Neural cell (in vitro differentiated cells): ENCODE measurements at regions not wholly inside any gene's neighbourhood (a gene's known extent, or its start where the extent isn't known, plus 50 kb on each side); places are given as distances from the start of the nearest gene placed in this dataset.

Source experiments
- H2AFZ ChIP-seq: fragments of 200-600, 300-800 bp; sonication (generic), shearing (Covaris generic); 2 replicates; pipeline ENCODE4 v1.6.0; 2014; ENCODE audit warnings: low read depth, mild to moderate bottlenecking, antibody characterized with exemption, low read length, moderate library complexity
- H3F3A ChIP-seq: fragments of 200-600 bp; shearing (Covaris generic); 2 replicates; pipeline ENCODE4 v1.6.1; 2016; ENCODE audit warnings: mild to moderate bottlenecking, moderate library complexity, mixed read lengths, antibody characterized with exemption, low read length; ENCODE audit not compliant: insufficient read depth, poor library complexity, severe bottlenecking
- H3K27ac ChIP-seq: fragments of 200-600, 300-800 bp; sonication (generic), shearing (Covaris generic); 2 replicates; pipeline ENCODE4 v1.5.1; 2014; ENCODE audit warnings: mild to moderate bottlenecking, low read length, moderate library complexity
- H3K27me3 ChIP-seq: fragments of 300-800, 200-600 bp; sonication (generic), shearing (Covaris generic); 2 replicates; pipeline ENCODE4 v1.6.0; 2014; ENCODE audit warnings: mild to moderate bottlenecking, low read depth, low read length, moderate library complexity; ENCODE audit not compliant: insufficient read depth
- H3K36me3 ChIP-seq: fragments of 300-800, 200-600 bp; sonication (generic), shearing (Covaris generic); 2 replicates; pipeline ENCODE4 v1.5.1; 2014; ENCODE audit warnings: mild to moderate bottlenecking, antibody characterized with exemption, low read length, moderate library complexity; ENCODE audit not compliant: insufficient read depth
- H3K4me2 ChIP-seq: fragments of 300-800, 200-600 bp; sonication (generic), shearing (Covaris generic); 2 replicates; pipeline ENCODE4 v1.6.0; 2014; ENCODE audit warnings: mild to moderate bottlenecking, low read length
- H3K4me3 ChIP-seq: fragments of 300-800, 200-600 bp; sonication (generic), shearing (Covaris generic); 2 replicates; pipeline ENCODE4 v1.5.1; 2014; ENCODE audit warnings: mild to moderate bottlenecking, low read length, moderate library complexity
- H3K79me2 ChIP-seq: fragments of 200-600 bp; shearing (Covaris generic); replicated peaks from 2 replicates; pipeline ENCODE4 v1.6.0; 2014; ENCODE audit warnings: mild to moderate bottlenecking, low read length, moderate library complexity; ENCODE audit not compliant: insufficient read depth
- H3K9ac ChIP-seq: fragments of 300-800, 200-600 bp; sonication (generic), shearing (Covaris generic); 2 replicates; pipeline ENCODE4 v1.6.1; 2016; ENCODE audit warnings: mild to moderate bottlenecking, low read length, mixed read lengths
- H3K9me2 ChIP-seq: fragments of 200-600 bp; shearing (Covaris generic); 2 replicates; pipeline ENCODE4 v1.6.1; 2016; ENCODE audit warnings: mild to moderate bottlenecking, low read length, mixed read lengths; ENCODE audit not compliant: insufficient read depth
- H3K9me3 ChIP-seq: fragments of 200-600, 300-800 bp; sonication (generic), shearing (Covaris generic); 2 replicates; pipeline ENCODE4 v1.6.1; 2016; ENCODE audit warnings: mild to moderate bottlenecking, mixed run types, low read length, moderate library complexity, mixed read lengths
- H4K20me1 ChIP-seq: fragments of 200-600 bp; shearing (Covaris generic); 2 replicates; pipeline ENCODE4 v1.6.1; 2016; ENCODE audit warnings: mild to moderate bottlenecking, mixed run types; ENCODE audit not compliant: insufficient read depth
- EP300 ChIP-seq: fragments of 450-650 bp; conservative IDR thresholded peaks from 2 replicates; pipeline ENCODE4 v1.6.1; 2014; ENCODE audit warnings: antibody characterized with exemption, mild to moderate bottlenecking, moderate library complexity; ENCODE audit not compliant: poor library complexity, severe bottlenecking
- EZH2 ChIP-seq: fragments of 200-600, 300-800 bp; shearing (Covaris generic), sonication (generic); IDR thresholded peaks from 2 replicates; pipeline ENCODE4 v1.6.1; 2014; ENCODE audit warnings: antibody characterized with exemption, low read length, borderline replicate concordance, mild to moderate bottlenecking; ENCODE audit not compliant: insufficient read depth, poor library complexity, severe bottlenecking
- MXI1 ChIP-seq: fragments of 450-650 bp; conservative IDR thresholded peaks from 2 replicates; pipeline ENCODE4 v1.6.1; 2014; ENCODE audit warnings: antibody characterized with exemption, mild to moderate bottlenecking; ENCODE audit not compliant: poor library complexity, severe bottlenecking
- POLR2AphosphoS5 ChIP-seq: IDR thresholded peaks from 2 replicates; pipeline ENCODE4 v1.6.1; 2012
- RAD21 ChIP-seq: fragments of 450-650 bp; conservative IDR thresholded peaks from 2 replicates; pipeline ENCODE4 v1.6.1; 2014; ENCODE audit warnings: antibody characterized with exemption, mild to moderate bottlenecking, moderate library complexity
- SMC3 ChIP-seq: fragments of 450-650 bp; conservative IDR thresholded peaks from 2 replicates; pipeline ENCODE4 v1.6.1; 2014; ENCODE audit warnings: antibody characterized with exemption, mild to moderate bottlenecking, moderate library complexity; ENCODE audit not compliant: poor library complexity
- TAF1 ChIP-seq: IDR thresholded peaks from 2 replicates; pipeline ENCODE4 v1.6.1; 2012; ENCODE audit warnings: low read depth
- TF ChIP-seq, protein P1 (sequence below): IDR thresholded peaks from 2 replicates; pipeline ENCODE4 v1.6.1; 2012; ENCODE audit warnings: borderline replicate concordance

DNA sequence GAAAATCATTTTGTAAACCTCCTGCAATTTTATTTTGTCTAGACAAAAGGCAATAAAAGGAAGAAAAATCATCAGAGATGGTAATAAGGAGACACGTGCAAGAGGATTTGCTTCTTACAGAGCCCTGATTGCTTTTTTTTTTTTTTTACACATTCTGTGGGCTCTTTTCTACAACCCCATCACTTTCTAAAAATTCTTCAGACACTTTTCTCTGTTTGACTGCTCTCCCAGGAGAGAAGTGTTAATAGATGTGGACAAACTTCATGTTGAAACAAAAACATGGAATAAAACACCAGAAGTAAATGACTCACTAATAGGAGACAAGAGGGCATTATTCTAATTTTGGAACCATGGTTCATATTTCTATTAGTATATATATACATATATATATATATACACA, 114.4 kb upstream of the TPRG1 start (continued):
- no peak for TF ChIP-seq RAD21
- no peak for TF ChIP-seq SMC3

DNA sequence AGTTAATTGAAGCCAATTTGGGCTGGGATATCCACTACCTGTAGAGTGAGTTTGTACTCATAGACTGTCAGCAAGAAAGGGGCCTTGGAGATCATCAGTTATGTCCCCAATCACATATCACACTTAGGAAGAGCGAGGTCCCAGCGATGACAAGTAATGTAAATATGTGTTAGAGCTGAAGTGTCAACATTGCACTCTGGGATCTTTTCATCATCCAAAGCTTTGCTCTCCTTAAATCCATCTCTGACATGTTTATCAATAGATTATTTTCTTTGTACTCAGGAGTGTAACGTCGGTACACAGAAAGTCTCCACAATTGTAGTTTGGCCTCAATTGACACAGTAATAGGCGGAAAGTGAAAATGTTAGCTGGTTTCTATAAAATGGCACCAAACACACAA, 113.7 kb upstream of the TPRG1 start:
- Histone ChIP-seq H3K27ac (no peak overlapping the region), H3K36me3 (no peaks in the 10 kb centered on the region), H4K20me1 (no peaks in the 10 kb centered on the region), H2AFZ (no peak overlapping the region), H3K9me3 (peaks cover under 1% of the 10 kb centered on the region), H3K9ac (no peak overlapping the region), H3K79me2 (no peaks in the 10 kb centered on the region), H3K4me2 (no peak overlapping the region), H3K27me3 (no peaks in the 10 kb centered on the region), H3K4me3 (no peak overlapping the region), H3F3A (no peaks in the 10 kb centered on the region), H3K9me2 (no peaks in the 10 kb centered on the region)
- no peak for TF ChIP-seq SMC3
- TF ChIP-seq MXI1 = no peak
- TF ChIP-seq POLR2AphosphoS5 = no peak
- no peak for TF ChIP-seq EZH2
- TF ChIP-seq, protein P1, sequence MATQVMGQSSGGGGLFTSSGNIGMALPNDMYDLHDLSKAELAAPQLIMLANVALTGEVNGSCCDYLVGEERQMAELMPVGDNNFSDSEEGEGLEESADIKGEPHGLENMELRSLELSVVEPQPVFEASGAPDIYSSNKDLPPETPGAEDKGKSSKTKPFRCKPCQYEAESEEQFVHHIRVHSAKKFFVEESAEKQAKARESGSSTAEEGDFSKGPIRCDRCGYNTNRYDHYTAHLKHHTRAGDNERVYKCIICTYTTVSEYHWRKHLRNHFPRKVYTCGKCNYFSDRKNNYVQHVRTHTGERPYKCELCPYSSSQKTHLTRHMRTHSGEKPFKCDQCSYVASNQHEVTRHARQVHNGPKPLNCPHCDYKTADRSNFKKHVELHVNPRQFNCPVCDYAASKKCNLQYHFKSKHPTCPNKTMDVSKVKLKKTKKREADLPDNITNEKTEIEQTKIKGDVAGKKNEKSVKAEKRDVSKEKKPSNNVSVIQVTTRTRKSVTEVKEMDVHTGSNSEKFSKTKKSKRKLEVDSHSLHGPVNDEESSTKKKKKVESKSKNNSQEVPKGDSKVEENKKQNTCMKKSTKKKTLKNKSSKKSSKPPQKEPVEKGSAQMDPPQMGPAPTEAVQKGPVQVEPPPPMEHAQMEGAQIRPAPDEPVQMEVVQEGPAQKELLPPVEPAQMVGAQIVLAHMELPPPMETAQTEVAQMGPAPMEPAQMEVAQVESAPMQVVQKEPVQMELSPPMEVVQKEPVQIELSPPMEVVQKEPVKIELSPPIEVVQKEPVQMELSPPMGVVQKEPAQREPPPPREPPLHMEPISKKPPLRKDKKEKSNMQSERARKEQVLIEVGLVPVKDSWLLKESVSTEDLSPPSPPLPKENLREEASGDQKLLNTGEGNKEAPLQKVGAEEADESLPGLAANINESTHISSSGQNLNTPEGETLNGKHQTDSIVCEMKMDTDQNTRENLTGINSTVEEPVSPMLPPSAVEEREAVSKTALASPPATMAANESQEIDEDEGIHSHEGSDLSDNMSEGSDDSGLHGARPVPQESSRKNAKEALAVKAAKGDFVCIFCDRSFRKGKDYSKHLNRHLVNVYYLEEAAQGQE = no peak
- TF ChIP-seq TAF1 = no peak

DNA sequence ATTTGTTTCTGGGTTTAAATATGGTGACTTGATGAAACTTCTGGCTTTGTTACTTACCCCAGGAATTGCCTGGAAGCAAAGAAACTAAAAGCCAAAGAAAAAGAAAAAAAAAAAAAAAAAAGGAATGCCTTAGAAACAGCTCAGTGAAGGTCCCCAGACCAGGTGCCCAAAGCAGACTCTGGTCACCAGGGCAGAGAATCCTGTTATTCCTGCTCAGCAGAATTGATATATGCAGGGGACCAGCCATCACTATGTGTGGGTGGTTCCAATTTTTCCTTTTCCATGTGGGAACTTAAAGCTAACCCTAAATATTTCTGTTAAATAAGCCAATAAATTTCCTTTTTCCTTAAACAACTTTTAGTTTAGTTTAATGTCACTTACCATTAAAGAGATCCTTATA, 100.8 kb upstream of the TPRG1 start:
- Histone ChIP-seq H3K9me2 (no peaks in the 10 kb centered on the region), H3K9ac (no peak overlapping the region), H3K27me3 (no peaks in the 10 kb centered on the region)

More for the DNA sequence above, 100.8 kb upstream of the TPRG1 start:
- TF ChIP-seq POLR2AphosphoS5 = no peak
- TF ChIP-seq, protein P1 = no peak
- TF ChIP-seq EP300 = no peak
- no peak for TF ChIP-seq EZH2
- no peak for TF ChIP-seq SMC3
- H4K20me1 ChIP-seq = no peaks in the 10 kb centered on the region
- H3K27ac ChIP-seq = no peak overlapping the region
- H3K9me3 ChIP-seq = no peaks in the 10 kb centered on the region
- H3K36me3 ChIP-seq = no peaks in the 10 kb centered on the region
- no peak overlapping the region for H3K4me3 ChIP-seq
- H3K4me2 ChIP-seq = no peak overlapping the region
- H3K79me2 ChIP-seq = no peaks in the 10 kb centered on the region
- no peaks in the 10 kb centered on the region for H3F3A ChIP-seq
- H2AFZ ChIP-seq = no peak overlapping the region
